ENCODE measurements at regions not wholly inside any gene's neighbourhood (a gene's known extent, or its start where the extent isn't known, plus 50 kb on each side); places are given as distances from the start of the nearest gene placed in this dataset.

- TF ChIP-seq CTCF (conservative IDR thresholded peaks at IDR 0.05) (no peak), ZFX (IDR thresholded peaks at IDR 0.05) (no peak)
Measured at GRCh38 chr7:92913849-92914248, 77.5 kb upstream of the CDK6 start.
